ENCODE measurements at regions not wholly inside any gene's neighbourhood (a gene's known extent, or its start where the extent isn't known, plus 50 kb on each side); places are given as distances from the start of the nearest gene placed in this dataset.

GRCh38 chr12:98127854-98128253 is 387.5 kb upstream of the TMPO start:
- Histone ChIP-seq H3K4me1 (peaks cover 0 to 17% (median 0%) of the 10 kb centered on the region in 4 donors), H3K4me3 (no peak overlapping the region), H3K27me3 (no peaks in the 10 kb centered on the region), H3K27ac (no peak overlapping the region), H3K36me3 (no peaks in the 10 kb centered on the region), H3K9me3 (no peaks in the 10 kb centered on the region)
- no peak for DNase-seq (ENCODE audit: low spot score in 2 of 2)
- no peak for TF ChIP-seq CTCF (IDR thresholded peaks at IDR 0.05)
- no peak for TF ChIP-seq POLR2A (IDR thresholded peaks at IDR 0.05)
- no peak for TF ChIP-seq EP300 (IDR thresholded peaks at IDR 0.05)

GRCh38 chr12:98136544-98136943 is 378.8 kb upstream of the TMPO start:
- no peaks in the 10 kb centered on the region for H3K4me1 ChIP-seq
- no peaks in the 10 kb centered on the region for H3K27me3 ChIP-seq
- 49 to 55% methylated on average over 2 of the region's 2 CpGs for WGBS, 2 donors
- H3K9me3 ChIP-seq: no peaks in the 10 kb centered on the region
- no peak overlapping the region for H3K4me3 ChIP-seq
- no peak for DNase-seq (ENCODE audit: low spot score in 2 of 2)
- no peak overlapping the region for H3K27ac ChIP-seq
- no peak for TF ChIP-seq CTCF (IDR thresholded peaks at IDR 0.05)
- TF ChIP-seq POLR2A (IDR thresholded peaks at IDR 0.05): no peak
- no peak for TF ChIP-seq EP300 (IDR thresholded peaks at IDR 0.05)
- H3K36me3 ChIP-seq: no peaks in the 10 kb centered on the region

GRCh38 chr12:98137278-98137677 is 378.1 kb upstream of the TMPO start:
- TF ChIP-seq CTCF (IDR thresholded peaks at IDR 0.05) (no peak), POLR2A (IDR thresholded peaks at IDR 0.05) (no peak), EP300 (IDR thresholded peaks at IDR 0.05) (no peak)
- Histone ChIP-seq H3K4me1 (no peaks in the 10 kb centered on the region), H3K4me3 (no peak overlapping the region), H3K36me3 (no peaks in the 10 kb centered on the region), H3K9me3 (no peaks in the 10 kb centered on the region), H3K27me3 (no peaks in the 10 kb centered on the region), H3K27ac (no peak overlapping the region)
- no peak for DNase-seq (ENCODE audit: low spot score in 2 of 2)
- 61 to 67% methylated on average over 1 of the region's 1 CpG for WGBS, 2 donors

GRCh38 chr12:98144953-98145352 is 370.4 kb upstream of the TMPO start:
- Histone ChIP-seq H3K27ac (no peak overlapping the region), H3K4me3 (no peak overlapping the region), H3K9me3 (no peaks in the 10 kb centered on the region), H3K36me3 (no peaks in the 10 kb centered on the region), H3K4me1 (no peaks in the 10 kb centered on the region), H3K27me3 (no peaks in the 10 kb centered on the region)
- no peak for DNase-seq (ENCODE audit: low spot score in 2 of 2)
- TF ChIP-seq POLR2A (IDR thresholded peaks at IDR 0.05) (no peak), EP300 (IDR thresholded peaks at IDR 0.05) (no peak), CTCF (IDR thresholded peaks at IDR 0.05) (no peak)

- no peak overlapping the region for H3K27ac ChIP-seq
- H3K4me1 ChIP-seq: no peaks in the 10 kb centered on the region
- H3K36me3 ChIP-seq: no peaks in the 10 kb centered on the region
- TF ChIP-seq EP300 (IDR thresholded peaks at IDR 0.05) (no peak), POLR2A (IDR thresholded peaks at IDR 0.05) (no peak), CTCF (IDR thresholded peaks at IDR 0.05) (no peak)
- no peak overlapping the region for H3K4me3 ChIP-seq
- H3K27me3 ChIP-seq: no peaks in the 10 kb centered on the region
- no peaks in the 10 kb centered on the region for H3K9me3 ChIP-seq
- no peak for DNase-seq (ENCODE audit: low spot score in 2 of 2)
- WGBS, 2 donors: 66 to 75% methylated on average over 2 of the region's 2 CpGs
Measured at GRCh38 chr12:98146043-98146442, 369.3 kb upstream of the TMPO start.

Data from tibial nerve (tissue), 4 donors.